Kidney (tissue), 13 donors: ENCODE measurements at regions not wholly inside any gene's neighbourhood (a gene's known extent, or its start where the extent isn't known, plus 50 kb on each side); places are given as distances from the start of the nearest gene placed in this dataset.

Source experiments
- DNase-seq, 5 donors: peaks; one replicate each; pipeline ENCODE4 v3.0.0-alpha.2; 2013 to 2020
- FAIRE-seq: peaks from 2 replicates; lab custom pipeline; 2012; peaks lifted over from hg19 to GRCh38; lab: Jason Lieb, UNC
- H3K27ac ChIP-seq, 2 donors: one replicate each; pipeline ENCODE4 v1.7.0; 2013; ENCODE audit warnings: low read depth in 2 of 2, low read length in 2 of 2, inconsistent platforms in 1 of 2
- H3K27me3 ChIP-seq: one replicate; pipeline ENCODE4 v1.7.1; 2013; ENCODE audit warnings: low read length, inconsistent platforms; ENCODE audit not compliant: control insufficient read depth, insufficient read depth
- H3K36me3 ChIP-seq, 3 donors: one replicate each; pipeline versions ENCODE4 v1.7.0 to v1.7.1; 2013; ENCODE audit warnings: low read length in 3 of 3, control low read depth in 1 of 3, inconsistent platforms in 1 of 3; ENCODE audit not compliant: insufficient read depth in 3 of 3, control insufficient read depth in 2 of 3
- H3K4me1 ChIP-seq, 3 donors: one replicate each; pipeline versions ENCODE4 v1.7.0 to v1.7.1; 2013; ENCODE audit warnings: low read length in 3 of 3, inconsistent platforms in 1 of 3, low read depth in 1 of 3; ENCODE audit not compliant: control insufficient read depth in 2 of 3, insufficient read depth in 2 of 3
- H3K4me3 ChIP-seq, 3 donors: one replicate each; pipeline versions ENCODE4 v1.7.0 to v1.8.1; 2013; ENCODE audit warnings: low read length in 3 of 3, control low read depth in 1 of 3, inconsistent platforms in 1 of 3
- H3K9ac ChIP-seq, 3 donors: one replicate each; pipeline versions ENCODE4 v1.7.0 to v1.7.1; 2013; ENCODE audit warnings: low read length in 3 of 3, control low read depth in 1 of 3, inconsistent platforms in 1 of 3
- H3K9me3 ChIP-seq, 3 donors: one replicate each; pipeline versions ENCODE4 v1.7.0 to v1.7.1; 2013; ENCODE audit warnings: low read length in 3 of 3, control low read depth in 1 of 3, inconsistent platforms in 1 of 3; ENCODE audit not compliant: control insufficient read depth in 2 of 3, insufficient read depth in 1 of 3
- CTCF ChIP-seq: IDR thresholded peaks from 3 replicates; pipeline ENCODE4 v1.5.1; 2012; ENCODE audit warnings: mild to moderate bottlenecking, moderate library complexity, borderline replicate concordance; ENCODE audit not compliant: insufficient read depth; ENCODE audit errors: extremely low read depth
- intact Hi-C: fragments of 100-400 bp; cut with DNase I; formaldehyde crosslinking; loops from one replicate; pipeline ENCODE4 v1.11.1; 2022
- donor health status: control.
- donor health status: control.
- donor health status: control.
- donor health status: control.
- donor health status: control.
- donor health status: DM: yes; HTN: yes; CAD: no.
- donor health status: Normal renal cell carcinoma (clear cell type).

GRCh38 chr13:80166352-80166751 lies 174.6 kb downstream of the SPRY2 start:
- no peak for FAIRE-seq
- no peak for TF ChIP-seq CTCF
- intact Hi-C loops: no loop called here

GRCh38 chr13:80164462-80164861 lies 176.5 kb downstream of the SPRY2 start:
- H3K4me1 ChIP-seq: no peaks in the 10 kb centered on the region
- intact Hi-C loops: no loop called here
- no peaks in the 10 kb centered on the region for H3K27me3 ChIP-seq
- DNase-seq (no peak), FAIRE-seq (no peak)
- H3K36me3 ChIP-seq: no peaks in the 10 kb centered on the region
- H3K27ac ChIP-seq: no peak overlapping the region
- H3K9ac ChIP-seq: no peak overlapping the region
- TF ChIP-seq CTCF: no peak
- H3K9me3 ChIP-seq: no peaks in the 10 kb centered on the region
- H3K4me3 ChIP-seq: no peak overlapping the region

More at GRCh38 chr13:80166352-80166751, 174.6 kb downstream of the SPRY2 start:
- H3K4me3 ChIP-seq: no peak overlapping the region
- H3K9ac ChIP-seq: no peak overlapping the region
- H3K27me3 ChIP-seq: no peaks in the 10 kb centered on the region
- H3K36me3 ChIP-seq: no peaks in the 10 kb centered on the region
- H3K4me1 ChIP-seq: no peaks in the 10 kb centered on the region
- H3K9me3 ChIP-seq: no peaks in the 10 kb centered on the region
- no peak overlapping the region for H3K27ac ChIP-seq
- no peak for DNase-seq

- intact Hi-C loops: no loop called here
- H3K4me3 ChIP-seq: no peak overlapping the region
- FAIRE-seq (no peak), DNase-seq (no peak)
- no peaks in the 10 kb centered on the region for H3K27me3 ChIP-seq
- H3K9me3 ChIP-seq: no peaks in the 10 kb centered on the region
- H3K27ac ChIP-seq: no peak overlapping the region
- no peak overlapping the region for H3K9ac ChIP-seq
- TF ChIP-seq CTCF: no peak
- H3K4me1 ChIP-seq: no peaks in the 10 kb centered on the region
- H3K36me3 ChIP-seq: no peaks in the 10 kb centered on the region
Observed at GRCh38 chr13:80161896-80162295, 179.0 kb downstream of the SPRY2 start.

- FAIRE-seq (no peak), DNase-seq (no peak)
- Histone ChIP-seq H3K4me1 (no peaks in the 10 kb centered on the region), H3K9ac (no peak overlapping the region), H3K27ac (no peak overlapping the region), H3K9me3 (no peaks in the 10 kb centered on the region), H3K36me3 (no peaks in the 10 kb centered on the region), H3K4me3 (no peak overlapping the region), H3K27me3 (no peaks in the 10 kb centered on the region)
- TF ChIP-seq CTCF: no peak
- intact Hi-C loops: no loop called here
Observed at GRCh38 chr13:80161219-80161618, 179.7 kb downstream of the SPRY2 start.
